GM21576 (cell line): ENCODE measurements at regions not wholly inside any gene's neighbourhood (a gene's known extent, or its start where the extent isn't known, plus 50 kb on each side); places are given as distances from the start of the nearest gene placed in this dataset.

Source experiments
- ATAC-seq: cut with Tn5 transposase; IDR thresholded peaks from one replicate; pipeline ENCODE4 v1.9.1; 2021; ENCODE audit warnings: mild to moderate bottlenecking, moderate library complexity; ENCODE audit not compliant: unreplicated experiment

GRCh38 chr6:147900247-147900830, 391.8 kb downstream of the SAMD5 start:
- ATAC-seq, result no peak

GRCh38 chr6:147903321-147903720, 394.8 kb downstream of the SAMD5 start:
- ATAC-seq, result no peak

- no peak for ATAC-seq
Measured at GRCh38 chr6:147903931-147904330, 395.4 kb downstream of the SAMD5 start.

- ATAC-seq, result no peak
Measured at GRCh38 chr6:147904416-147904815, 395.9 kb downstream of the SAMD5 start.

- no peak for ATAC-seq
Measured at GRCh38 chr6:147905711-147906110, 397.2 kb downstream of the SAMD5 start.

GRCh38 chr6:147906361-147906760, 397.9 kb downstream of the SAMD5 start:
- no peak for ATAC-seq

- no peak for ATAC-seq
Measured at GRCh38 chr6:147909640-147910039, 401.1 kb downstream of the SAMD5 start.

- no peak for ATAC-seq
Measured at GRCh38 chr6:147910281-147910680, 401.8 kb downstream of the SAMD5 start.

GRCh38 chr6:147911057-147911456, 402.6 kb downstream of the SAMD5 start:
- no peak for ATAC-seq

GRCh38 chr6:147911686-147912085, 403.2 kb downstream of the SAMD5 start:
- no peak for ATAC-seq

- no peak for ATAC-seq
Measured at GRCh38 chr6:147922799-147923198, 414.3 kb downstream of the SAMD5 start.

- no peak for ATAC-seq
Measured at GRCh38 chr6:147924598-147924997, 416.1 kb downstream of the SAMD5 start.

GRCh38 chr6:147925826-147926225, 416.8 kb upstream of the SASH1 start:
- ATAC-seq, result no peak

GRCh38 chr6:147930745-147931144, 411.9 kb upstream of the SASH1 start:
- no peak for ATAC-seq

- ATAC-seq, result no peak
Measured at GRCh38 chr6:147933224-147933623, 409.4 kb upstream of the SASH1 start.

- ATAC-seq, result no peak
Measured at GRCh38 chr6:147935656-147936055, 407.0 kb upstream of the SASH1 start.

- ATAC-seq, result no peak
Measured at GRCh38 chr6:147936703-147937470, 405.8 kb upstream of the SASH1 start.

- no peak for ATAC-seq
Measured at GRCh38 chr6:147941143-147941542, 401.5 kb upstream of the SASH1 start.

GRCh38 chr6:147942363-147942762, 400.3 kb upstream of the SASH1 start:
- no peak for ATAC-seq

GRCh38 chr6:147944122-147944521, 398.5 kb upstream of the SASH1 start:
- ATAC-seq, result no peak

- ATAC-seq, result no peak
Measured at GRCh38 chr6:147947521-147947920, 395.1 kb upstream of the SASH1 start.

- no peak for ATAC-seq
Measured at GRCh38 chr6:147949981-147950622, 392.5 kb upstream of the SASH1 start.
